ENCODE measurements at regions not wholly inside any gene's neighbourhood (a gene's known extent, or its start where the extent isn't known, plus 50 kb on each side); places are given as distances from the start of the nearest gene placed in this dataset.

GRCh38 chr12:91586015-91586414 is 403.4 kb upstream of the DCN start:
- POLR2A ChIA-PET (ENCODE audit: low non-redundant PET), result no interaction called here
- DNase-seq (ENCODE audit: low spot score), result no peak
- no peak overlapping the region for H3K27ac ChIP-seq
- TF ChIP-seq CTCF (conservative IDR thresholded peaks at IDR 0.05; ENCODE audit: low read depth), result no peak
- CTCF ChIA-PET, result no interaction called here

- no peak overlapping the region for H3K27ac ChIP-seq
- ChIA-PET CTCF (no interaction called here), POLR2A (ENCODE audit: low non-redundant PET) (no interaction called here)
- no peak for TF ChIP-seq CTCF (conservative IDR thresholded peaks at IDR 0.05; ENCODE audit: low read depth)
- no peak for DNase-seq (ENCODE audit: low spot score)
Measured at GRCh38 chr12:91582811-91583210, 400.2 kb upstream of the DCN start.

GRCh38 chr12:91579516-91580263 is 397.1 kb upstream of the DCN start:
- no peak for TF ChIP-seq CTCF (conservative IDR thresholded peaks at IDR 0.05; ENCODE audit: low read depth)
- no peak overlapping the region for H3K27ac ChIP-seq
- ChIA-PET CTCF (interaction anchor here (0.5 to 0.7 kb wide), 2 partner anchors 564 to 1211 kb away, joined by 3 read pairs; no protein-coding TSS in a partner anchor), POLR2A (ENCODE audit: low non-redundant PET) (no interaction called here)
- DNase-seq (ENCODE audit: low spot score), result no peak

- no peak overlapping the region for H3K27ac ChIP-seq
- CTCF ChIA-PET, result interaction anchor here (0.6 to 1.8 kb wide), 5 partner anchors 16 to 836 kb away, joined by 3 to 7 read pairs (median 4); no protein-coding TSS in a partner anchor
- POLR2A ChIA-PET (ENCODE audit: low non-redundant PET), result no interaction called here
- peak; percentile 77 for TF ChIP-seq CTCF (conservative IDR thresholded peaks at IDR 0.05; ENCODE audit: low read depth)
- DNase-seq (ENCODE audit: low spot score), result peak; percentile 35
Measured at GRCh38 chr12:91577586-91578539, 395.2 kb upstream of the DCN start.

GRCh38 chr12:91576432-91576831 is 393.8 kb upstream of the DCN start:
- DNase-seq (ENCODE audit: low spot score), result no peak
- no peak overlapping the region for H3K27ac ChIP-seq
- CTCF ChIA-PET, result interaction anchor here (0.5 kb wide), 1 partner anchor 864 kb away, joined by 3 read pairs; no protein-coding TSS in a partner anchor
- TF ChIP-seq CTCF (conservative IDR thresholded peaks at IDR 0.05; ENCODE audit: low read depth), result no peak
- POLR2A ChIA-PET (ENCODE audit: low non-redundant PET), result no interaction called here

GRCh38 chr12:91575630-91576029 is 393.0 kb upstream of the DCN start:
- no peak overlapping the region for H3K27ac ChIP-seq
- DNase-seq (ENCODE audit: low spot score), result no peak
- ChIA-PET CTCF (no interaction called here), POLR2A (ENCODE audit: low non-redundant PET) (no interaction called here)
- TF ChIP-seq CTCF (conservative IDR thresholded peaks at IDR 0.05; ENCODE audit: low read depth), result no peak

Measured in RWPE1 (cell line).